Mucosa of rectum (tissue), 2 donors: ENCODE measurements at regions not wholly inside any gene's neighbourhood (a gene's known extent, or its start where the extent isn't known, plus 50 kb on each side); places are given as distances from the start of the nearest gene placed in this dataset.
"Not testable (repeated sequence)": the region's sequence is repeated elsewhere in the genome, so short reads cannot be mapped to it uniquely, and the experiment has no call there.

Experiments
- H3K27ac ChIP-seq, 2 donors: one replicate each; pipeline ENCODE4 v1.7.0; 2013; ENCODE audit warnings: inconsistent platforms in 2 of 2, low read depth in 2 of 2, low read length in 2 of 2
- H3K27me3 ChIP-seq, 2 donors: one replicate each; pipeline ENCODE4 v1.7.0; 2013; ENCODE audit warnings: low read length in 2 of 2; ENCODE audit not compliant: control insufficient read depth in 2 of 2, insufficient read depth in 2 of 2
- H3K36me3 ChIP-seq, 2 donors: one replicate each; pipeline ENCODE4 v1.7.0; 2013; ENCODE audit warnings: low read length in 2 of 2; ENCODE audit not compliant: control insufficient read depth in 2 of 2, insufficient read depth in 2 of 2
- H3K4me1 ChIP-seq, 2 donors: one replicate each; pipeline ENCODE4 v1.7.0; 2013; ENCODE audit warnings: low read length in 2 of 2, mild to moderate bottlenecking in 1 of 2; ENCODE audit not compliant: control insufficient read depth in 2 of 2, insufficient read depth in 2 of 2
- H3K4me3 ChIP-seq, 2 donors: one replicate each; pipeline ENCODE4 v1.7.0; 2013; ENCODE audit warnings: low read length in 2 of 2
- H3K9ac ChIP-seq, 2 donors: one replicate each; pipeline ENCODE4 v1.7.0; 2013; ENCODE audit warnings: low read length in 2 of 2, low read depth in 1 of 2, mild to moderate bottlenecking in 1 of 2
- H3K9me3 ChIP-seq, 2 donors: one replicate each; pipeline ENCODE4 v1.7.0; 2013; ENCODE audit warnings: low read length in 2 of 2; ENCODE audit not compliant: control insufficient read depth in 2 of 2
- donor health status: healthy.
- donor health status: Normal muscosa, but diverticular disease.

- Histone ChIP-seq H3K36me3 (no peaks in the 10 kb centered on the region), H3K27me3 (no peaks in the 10 kb centered on the region), H3K9ac (no peak overlapping the region), H3K27ac (no peak overlapping the region), H3K4me3 (no peak overlapping the region), H3K9me3 (no peaks in the 10 kb centered on the region), H3K4me1 (no peaks in the 10 kb centered on the region)
These were observed 958.0 kb upstream of the CNTN5 start for GRCh38 chr11:98062714-98063113.

GRCh38 chr11:98068251-98068650 is 952.5 kb upstream of the CNTN5 start:
- Histone ChIP-seq H3K9me3 (no peaks in the 10 kb centered on the region), H3K36me3 (no peaks in the 10 kb centered on the region), H3K9ac (no peak overlapping the region), H3K4me3 (no peak overlapping the region), H3K27ac (no peak overlapping the region), H3K4me1 (no peaks in the 10 kb centered on the region), H3K27me3 (no peaks in the 10 kb centered on the region)

- not testable (repeated sequence) for H3K4me1 ChIP-seq, H3K4me3 ChIP-seq, H3K9ac ChIP-seq, H3K27me3 ChIP-seq, H3K9me3 ChIP-seq, H3K27ac ChIP-seq, H3K36me3 ChIP-seq
These were observed 951.6 kb upstream of the CNTN5 start for GRCh38 chr11:98069147-98069546.

GRCh38 chr11:98069861-98070260 is 950.9 kb upstream of the CNTN5 start:
- no peaks in the 10 kb centered on the region for H3K27me3 ChIP-seq
- no peak overlapping the region for H3K27ac ChIP-seq
- H3K4me3 ChIP-seq, result no peak overlapping the region
- H3K36me3 ChIP-seq, result no peaks in the 10 kb centered on the region
- H3K9me3 ChIP-seq, result no peaks in the 10 kb centered on the region
- H3K9ac ChIP-seq, result no peak overlapping the region
- H3K4me1 ChIP-seq, result no peaks in the 10 kb centered on the region

GRCh38 chr11:98090861-98091505 is 929.8 kb upstream of the CNTN5 start:
- Histone ChIP-seq H3K4me3 (no peak overlapping the region), H3K9ac (no peak overlapping the region), H3K27ac (no peak overlapping the region), H3K9me3 (no peaks in the 10 kb centered on the region), H3K36me3 (no peaks in the 10 kb centered on the region), H3K4me1 (no peaks in the 10 kb centered on the region), H3K27me3 (no peaks in the 10 kb centered on the region)

GRCh38 chr11:98099371-98099770 is 921.4 kb upstream of the CNTN5 start:
- no peak overlapping the region for H3K4me3 ChIP-seq
- no peaks in the 10 kb centered on the region for H3K9me3 ChIP-seq
- no peaks in the 10 kb centered on the region for H3K4me1 ChIP-seq
- no peaks in the 10 kb centered on the region for H3K36me3 ChIP-seq
- no peak overlapping the region for H3K9ac ChIP-seq
- no peak overlapping the region for H3K27ac ChIP-seq
- H3K27me3 ChIP-seq, result no peaks in the 10 kb centered on the region

- Histone ChIP-seq H3K4me1 (no peaks in the 10 kb centered on the region), H3K9me3 (no peaks in the 10 kb centered on the region), H3K27me3 (no peaks in the 10 kb centered on the region), H3K36me3 (no peaks in the 10 kb centered on the region), H3K9ac (no peak overlapping the region), H3K27ac (no peak overlapping the region), H3K4me3 (no peak overlapping the region)
These were observed 920.1 kb upstream of the CNTN5 start for GRCh38 chr11:98100689-98101088.

GRCh38 chr11:98101329-98101728 is 919.4 kb upstream of the CNTN5 start:
- Histone ChIP-seq H3K36me3 (no peaks in the 10 kb centered on the region), H3K9me3 (no peaks in the 10 kb centered on the region), H3K4me3 (no peak overlapping the region), H3K9ac (no peak overlapping the region), H3K27me3 (no peaks in the 10 kb centered on the region), H3K4me1 (no peaks in the 10 kb centered on the region), H3K27ac (no peak overlapping the region)

GRCh38 chr11:98104249-98104648 is 916.5 kb upstream of the CNTN5 start:
- H3K9me3 ChIP-seq, result no peaks in the 10 kb centered on the region
- no peaks in the 10 kb centered on the region for H3K27me3 ChIP-seq
- H3K36me3 ChIP-seq, result no peaks in the 10 kb centered on the region
- no peak overlapping the region for H3K4me3 ChIP-seq
- no peak overlapping the region for H3K27ac ChIP-seq
- H3K4me1 ChIP-seq, result no peaks in the 10 kb centered on the region
- H3K9ac ChIP-seq, result no peak overlapping the region

- Histone ChIP-seq H3K9me3 (peaks cover 0 to 3% of the 10 kb centered on the region in 2 donors), H3K27ac (no peak overlapping the region), H3K36me3 (no peaks in the 10 kb centered on the region), H3K27me3 (no peaks in the 10 kb centered on the region), H3K4me3 (no peak overlapping the region), H3K9ac (no peak overlapping the region), H3K4me1 (no peaks in the 10 kb centered on the region)
These were observed 913.0 kb upstream of the CNTN5 start for GRCh38 chr11:98107736-98108135.

- Histone ChIP-seq H3K9me3 (peaks cover 0 to 3% of the 10 kb centered on the region in 2 donors), H3K27ac (no peak overlapping the region)
These were observed 910.7 kb upstream of the CNTN5 start for GRCh38 chr11:98110030-98110429.

More at GRCh38 chr11:98110030-98110429, 910.7 kb upstream of the CNTN5 start:
- no peaks in the 10 kb centered on the region for H3K36me3 ChIP-seq
- H3K4me1 ChIP-seq, result no peaks in the 10 kb centered on the region
- H3K4me3 ChIP-seq, result no peak overlapping the region
- H3K27me3 ChIP-seq, result no peaks in the 10 kb centered on the region
- H3K9ac ChIP-seq, result no peak overlapping the region
